HG03196 (cell line): ENCODE measurements at regions not wholly inside any gene's neighbourhood (a gene's known extent, or its start where the extent isn't known, plus 50 kb on each side); places are given as distances from the start of the nearest gene placed in this dataset.

Experiments
- ATAC-seq: cut with Tn5 transposase; IDR thresholded peaks from one replicate; pipeline ENCODE4 v1.9.1; 2021; ENCODE audit not compliant: unreplicated experiment

DNA sequence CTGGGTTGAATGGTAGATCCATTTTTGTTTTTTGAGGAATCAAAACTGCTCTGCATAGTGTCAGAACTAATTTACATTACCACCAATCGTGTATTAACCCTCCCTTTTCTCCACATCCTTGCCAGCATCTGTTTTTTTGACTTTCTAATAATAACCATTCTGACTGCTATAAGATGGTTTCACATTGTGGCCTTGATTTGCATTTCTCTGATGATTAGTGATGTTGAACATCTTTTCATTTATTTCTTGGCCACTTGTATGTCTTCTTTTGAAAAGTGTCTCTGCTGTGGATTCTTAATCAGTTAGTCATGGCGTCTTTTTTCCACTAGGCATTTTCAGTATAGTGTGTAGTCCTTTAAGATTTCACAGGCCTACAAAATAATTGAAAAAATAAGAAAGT lies 2144.3 kb upstream of the C9orf72 start:
- ATAC-seq = no peak

DNA sequence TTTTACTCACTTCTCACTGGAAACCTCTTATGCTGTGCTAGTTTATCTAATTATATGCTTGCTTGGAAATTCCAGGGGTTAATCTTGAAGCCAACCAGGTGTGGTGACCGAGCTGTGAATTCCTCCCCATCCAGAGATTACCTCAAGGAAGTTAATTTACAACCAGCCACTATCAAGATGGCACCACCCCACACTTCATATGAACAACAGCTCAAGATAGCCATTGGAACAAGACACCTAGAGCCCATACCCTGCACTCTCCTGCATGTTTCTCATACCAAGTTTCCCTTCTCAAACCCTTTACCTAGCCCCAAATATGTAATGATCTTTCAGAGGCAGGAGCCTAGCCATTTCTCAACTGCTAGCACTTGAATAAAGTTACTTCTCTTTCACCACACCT lies 2156.9 kb upstream of the C9orf72 start:
- no peak for ATAC-seq

DNA sequence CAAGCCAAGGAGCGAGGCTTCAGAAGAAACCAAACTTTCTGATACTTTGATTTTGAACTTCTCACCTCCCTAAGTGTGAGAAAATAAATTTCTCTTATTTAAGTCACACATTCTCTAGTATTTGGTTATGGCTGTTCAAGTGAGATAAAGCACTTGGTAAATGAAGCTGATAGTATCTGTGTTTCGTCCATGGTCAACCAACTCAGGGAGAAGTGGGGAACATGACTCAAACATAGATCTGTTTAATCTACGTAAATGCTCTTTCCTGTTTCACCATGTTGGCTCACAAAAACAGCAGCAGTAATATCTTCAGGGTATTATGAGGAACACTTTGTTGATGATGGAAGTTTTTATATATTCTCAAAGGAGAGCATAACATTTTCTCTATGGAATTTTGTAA lies 2167.2 kb upstream of the C9orf72 start:
- no peak for ATAC-seq

DNA sequence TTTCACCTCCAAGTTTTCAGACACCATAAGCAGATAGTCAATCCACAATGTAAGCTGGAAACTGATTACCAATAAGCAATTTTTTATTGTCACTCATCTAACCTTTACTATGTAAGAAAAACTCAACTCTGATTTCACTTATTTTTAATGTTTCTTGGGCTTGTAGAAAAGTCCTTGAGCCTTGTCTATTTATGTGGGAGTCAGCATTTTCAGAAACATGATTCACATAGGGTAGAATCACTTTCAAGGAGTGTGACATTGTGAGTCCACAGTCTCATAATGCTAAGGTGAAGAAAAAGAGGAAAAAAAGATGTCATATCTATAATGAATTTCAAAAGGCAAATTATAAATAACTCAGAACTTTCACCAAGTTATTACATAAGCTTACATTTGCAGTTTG lies 2167.9 kb upstream of the C9orf72 start:
- no peak for ATAC-seq

DNA sequence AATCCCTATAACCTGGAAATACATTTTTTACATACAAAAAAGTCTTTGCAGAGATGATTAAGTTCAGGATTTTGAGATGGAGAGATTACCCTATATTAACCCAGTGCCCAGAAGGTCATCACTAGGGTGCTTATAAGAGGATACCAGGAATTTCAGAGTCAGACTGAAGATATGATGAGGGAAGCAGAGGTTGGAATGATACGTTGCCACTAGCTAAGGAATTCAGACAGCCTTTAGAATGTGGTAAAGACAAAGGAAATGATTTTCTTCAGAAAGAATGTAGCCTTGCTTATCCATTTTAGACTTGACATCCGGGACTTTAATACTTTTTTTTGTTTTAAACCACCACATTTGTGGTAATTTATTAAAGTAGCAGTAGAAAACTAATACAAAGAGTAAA lies 2176.8 kb upstream of the C9orf72 start:
- ATAC-seq = no peak

DNA sequence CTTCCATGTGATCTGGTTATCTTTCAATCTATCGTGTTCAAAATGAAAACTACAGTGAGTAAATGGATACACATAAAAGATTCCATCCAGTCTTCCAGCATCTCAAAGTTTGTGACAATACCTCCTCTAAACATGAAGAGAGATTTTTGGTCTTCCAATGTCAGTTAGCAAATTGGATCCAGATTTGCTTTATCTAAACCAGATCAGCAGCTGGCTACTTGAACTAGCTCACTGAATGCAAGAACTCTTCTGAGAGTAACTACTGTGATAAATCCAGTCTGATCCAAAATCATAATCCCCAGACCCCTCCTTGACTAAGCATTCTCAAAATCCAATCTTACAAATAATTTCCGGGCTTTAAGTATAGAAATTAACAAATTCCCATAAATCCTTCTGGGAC lies 2177.9 kb upstream of the C9orf72 start:
- ATAC-seq = no peak

DNA sequence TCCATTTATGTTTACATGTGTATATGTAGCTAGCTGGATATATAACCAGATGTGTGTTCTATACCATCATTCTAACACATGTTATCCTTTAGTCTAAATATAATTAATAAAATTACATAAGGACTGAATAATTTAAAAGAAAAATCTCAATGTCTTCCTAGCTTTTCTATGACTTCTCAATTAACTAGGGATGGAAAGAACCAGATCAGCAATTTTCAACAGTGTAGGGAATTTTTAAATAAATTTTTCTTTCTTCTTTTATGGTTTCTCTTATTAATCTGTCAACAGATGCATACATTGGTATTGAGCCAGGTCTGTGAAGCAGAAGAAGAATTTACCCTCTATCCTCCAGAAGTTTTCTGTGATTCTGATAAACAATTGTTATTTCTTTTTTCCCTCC lies 2180.4 kb upstream of the C9orf72 start:
- ATAC-seq = no peak

DNA sequence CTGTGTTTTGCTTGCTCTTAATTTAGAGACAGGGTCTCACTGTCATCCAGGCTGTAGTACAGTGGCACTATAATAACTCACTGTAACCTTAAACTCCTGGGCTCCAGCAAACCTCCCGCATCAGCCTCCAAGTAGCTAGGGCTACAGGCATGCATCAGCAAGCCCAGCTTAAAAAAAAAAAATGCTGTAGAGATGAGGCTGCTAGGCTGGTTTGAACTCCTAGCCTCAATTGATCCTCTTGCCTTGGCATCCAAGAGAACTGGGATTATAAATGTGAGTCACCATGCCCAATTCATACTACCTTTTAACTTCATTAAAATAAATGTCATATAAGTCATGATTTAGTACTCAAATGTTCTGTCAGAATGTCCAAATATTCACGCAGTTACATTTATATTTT lies 2195.7 kb upstream of the C9orf72 start:
- ATAC-seq = no peak

DNA sequence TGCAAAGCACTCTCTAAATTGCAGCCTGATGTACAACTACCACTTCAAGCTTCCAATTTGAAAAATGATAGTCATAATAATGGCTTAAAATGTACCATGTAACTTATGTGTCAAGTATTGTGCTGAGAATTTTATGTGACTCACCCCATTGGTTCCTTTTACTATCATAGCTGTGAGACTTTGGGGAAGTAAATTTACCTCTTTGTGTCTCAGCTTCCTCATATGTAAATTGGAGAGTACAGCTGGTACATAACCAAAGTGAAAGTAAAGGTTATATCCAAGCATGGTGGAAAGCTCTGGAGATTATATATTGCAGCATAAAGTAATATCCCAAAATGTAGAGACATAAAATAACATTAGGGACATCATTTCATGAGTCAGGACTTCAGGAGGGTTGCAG lies 2200.4 kb upstream of the C9orf72 start:
- no peak for ATAC-seq

DNA sequence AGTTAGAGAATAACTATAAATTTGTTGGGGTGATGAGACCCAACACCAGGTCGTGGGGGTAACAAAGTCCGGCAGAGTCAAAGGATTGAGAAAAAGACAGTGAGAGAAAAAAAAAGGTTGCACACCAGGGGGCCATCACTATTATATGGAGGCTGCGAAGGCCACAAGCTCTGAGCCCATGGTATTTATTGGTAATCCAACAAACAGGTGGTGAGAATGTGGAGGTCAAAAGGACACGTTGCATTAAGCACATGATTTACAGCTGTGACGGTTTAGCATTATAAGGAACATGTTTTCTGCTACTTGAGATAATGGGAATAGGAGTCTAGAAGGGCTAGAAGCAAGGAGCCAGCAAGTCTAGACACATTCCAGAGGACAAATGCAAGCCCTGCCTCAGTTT lies 2202.2 kb upstream of the C9orf72 start:
- no peak for ATAC-seq

DNA sequence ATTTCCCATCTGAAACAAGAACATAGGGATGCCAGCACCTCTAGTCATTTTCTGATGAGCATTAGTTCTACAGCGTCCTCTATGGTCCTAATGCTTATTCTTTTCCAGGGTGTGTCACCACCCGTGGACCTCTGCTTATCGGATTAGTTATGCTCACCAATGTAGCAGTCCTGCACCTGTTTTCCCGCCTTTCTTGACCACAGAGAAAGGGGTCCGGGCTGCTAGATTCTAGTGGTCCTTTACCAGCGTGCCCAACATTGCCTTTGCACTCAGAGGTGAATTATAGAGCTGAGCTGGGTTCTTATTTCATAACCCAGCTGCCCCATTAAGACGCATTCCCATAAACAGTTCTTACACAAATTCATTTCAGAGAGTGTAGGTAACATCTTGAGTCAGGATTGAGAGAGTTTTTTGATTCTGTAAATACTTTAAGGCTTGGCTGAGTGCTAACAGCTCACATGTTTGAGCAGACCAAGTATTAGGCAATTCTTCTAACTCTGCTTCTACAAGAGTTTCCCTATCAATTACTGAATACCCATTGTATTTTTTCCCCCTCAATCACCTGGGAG lies 2205.1 kb upstream of the C9orf72 start:
- no peak for ATAC-seq

DNA sequence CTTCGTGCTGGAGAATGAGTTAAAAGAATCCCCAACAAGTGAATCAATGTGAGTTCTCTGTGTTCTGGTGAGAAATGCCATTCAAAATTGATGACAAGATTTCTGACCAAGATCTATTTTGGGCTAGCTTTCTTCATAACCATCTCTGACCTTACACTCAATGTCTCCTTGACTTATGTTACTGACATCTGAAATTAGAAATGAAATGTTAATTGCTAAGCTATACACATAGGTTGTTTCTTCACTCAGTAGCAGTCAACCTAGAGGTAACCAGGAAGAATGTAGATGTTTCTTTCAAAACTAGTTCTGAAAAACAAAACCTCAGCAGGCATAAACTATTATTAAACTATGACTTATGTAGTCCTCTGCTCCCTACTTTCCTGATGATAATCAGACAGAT lies 2220.7 kb upstream of the C9orf72 start:
- ATAC-seq = no peak

DNA sequence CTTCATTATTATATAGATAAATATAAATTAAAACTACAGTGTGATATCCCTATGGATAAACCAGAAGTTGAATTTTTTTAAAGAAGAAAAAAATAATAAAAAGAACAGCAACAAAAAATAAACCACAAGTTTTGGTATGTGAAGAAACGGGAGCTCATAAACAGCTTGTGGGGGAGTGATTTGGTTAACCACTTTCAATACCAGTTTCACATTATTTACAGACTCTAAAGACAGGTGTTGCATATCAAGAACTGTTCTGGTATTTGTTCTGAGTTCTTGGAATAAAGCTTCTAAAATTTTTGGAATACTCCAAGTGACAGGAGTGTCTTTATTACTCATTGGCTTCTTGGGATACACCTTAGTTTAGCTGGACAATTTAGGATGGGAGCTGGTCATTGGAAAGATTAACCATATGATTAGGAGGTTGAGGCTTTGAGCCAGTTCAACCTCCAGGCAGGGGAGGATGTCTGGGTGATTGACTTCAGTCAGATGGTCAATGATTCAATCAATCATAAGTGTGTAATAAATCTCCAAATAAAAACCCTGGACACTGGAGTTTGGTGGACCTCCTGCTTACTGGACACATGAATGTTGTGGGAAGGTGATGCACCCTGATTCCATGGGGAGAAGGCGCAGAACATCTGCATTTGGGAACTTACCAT lies 2223.1 kb upstream of the C9orf72 start:
- peak; percentile 85 for ATAC-seq

DNA sequence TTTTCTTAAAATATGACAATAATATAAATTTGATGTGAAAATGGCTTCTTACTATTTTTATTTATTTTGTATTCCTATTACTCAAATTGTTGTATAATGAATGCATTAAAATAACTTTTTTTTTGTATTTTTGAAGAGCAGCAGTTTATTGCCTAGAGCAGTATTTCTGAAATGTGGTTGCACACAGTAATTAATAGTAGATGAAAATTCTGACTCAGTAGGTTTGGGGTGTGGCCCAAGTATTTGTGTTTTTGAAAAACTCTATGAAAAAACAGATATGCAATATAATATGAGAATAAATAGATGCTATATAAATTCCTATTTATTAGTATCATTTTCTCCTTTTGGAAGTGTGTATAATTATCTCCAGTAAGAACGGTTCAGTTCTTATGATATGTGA lies 2225.3 kb upstream of the C9orf72 start:
- ATAC-seq = no peak

DNA sequence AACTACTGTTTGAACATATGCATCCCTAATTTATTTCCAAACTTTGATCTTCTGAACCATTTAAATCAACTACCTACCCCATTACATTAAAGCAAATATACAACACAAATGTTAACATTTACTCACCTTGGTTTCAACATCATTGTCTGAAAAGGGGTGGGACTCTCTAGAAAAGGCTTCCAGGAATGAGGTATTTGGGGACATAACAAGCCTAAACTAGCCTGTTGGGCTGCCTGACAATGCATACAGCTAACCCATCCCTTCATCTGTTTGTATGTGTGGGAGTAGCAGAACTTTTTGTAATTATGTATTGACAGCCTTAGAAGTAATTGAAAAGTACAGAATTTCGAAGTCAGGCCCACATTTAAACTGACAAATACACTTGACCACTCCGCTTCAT lies 2225.9 kb upstream of the C9orf72 start:
- ATAC-seq = no peak

DNA sequence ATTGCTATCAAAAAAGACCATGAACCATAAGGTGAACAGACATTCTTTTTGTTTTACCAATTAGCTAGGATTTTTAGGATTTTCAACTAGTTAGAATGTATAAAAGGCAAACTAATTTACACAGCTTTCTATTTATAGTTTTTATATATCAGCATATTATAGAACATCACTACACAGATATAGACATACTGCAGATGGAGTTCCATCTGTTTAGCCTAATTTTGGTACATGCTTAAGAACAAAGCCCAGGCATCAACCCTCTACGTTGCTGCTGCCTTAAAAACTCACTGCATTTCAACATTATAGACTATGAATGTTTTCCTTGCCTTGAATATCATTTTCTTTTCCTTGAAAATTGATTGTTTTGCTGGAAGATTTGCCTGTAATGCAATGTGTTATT lies 2227.5 kb upstream of the C9orf72 start:
- ATAC-seq = no peak

DNA sequence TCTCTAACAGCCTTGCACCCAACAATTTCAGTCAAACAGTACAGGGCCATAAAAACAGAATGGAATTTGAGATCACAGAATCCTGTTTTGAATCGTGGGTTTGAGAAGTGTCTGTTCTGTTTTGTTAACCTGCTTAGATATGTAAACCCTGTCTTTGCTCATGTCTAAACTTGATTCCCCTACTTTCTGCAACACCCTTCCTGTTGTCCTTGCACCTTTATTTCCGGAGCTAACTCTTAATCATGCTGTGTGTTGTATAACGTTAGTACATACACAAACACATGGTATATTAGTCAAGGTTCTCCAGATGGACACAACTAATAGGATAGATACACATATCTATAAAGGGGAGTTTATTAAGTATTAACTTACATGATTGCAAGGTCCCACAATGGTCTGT lies 2229.2 kb upstream of the C9orf72 start:
- no peak for ATAC-seq

DNA sequence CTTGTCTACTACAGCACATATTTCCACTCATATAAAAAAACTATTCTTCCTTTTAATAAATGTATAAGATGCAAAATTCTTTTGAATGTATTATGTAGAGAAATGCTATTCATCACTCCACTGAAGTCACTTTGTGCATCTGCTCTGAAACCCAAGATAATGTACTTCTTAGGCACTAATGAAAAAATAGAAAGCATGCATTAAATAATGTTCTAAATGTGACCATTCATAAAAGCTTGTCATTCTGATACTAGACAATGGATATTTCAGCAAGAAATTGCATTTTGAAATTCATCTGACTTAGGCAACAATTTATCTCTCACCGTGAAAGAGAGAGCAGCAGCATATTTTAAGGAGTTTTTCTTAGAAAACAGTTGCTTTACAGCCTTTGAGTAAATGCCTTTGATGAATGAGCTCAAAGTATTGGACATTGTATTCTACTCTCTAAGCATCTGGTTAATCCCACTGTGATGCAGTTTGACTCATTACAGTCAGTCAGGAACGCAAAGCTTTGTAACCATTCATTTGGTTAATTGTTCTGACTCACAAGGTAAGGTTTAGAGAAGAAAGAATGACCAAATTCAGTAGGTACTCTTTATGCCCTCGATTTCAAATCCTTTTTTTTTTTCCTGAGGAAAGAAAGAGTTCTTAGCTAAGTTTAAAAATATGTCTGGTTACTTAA lies 2233.8 kb upstream of the C9orf72 start:
- no peak for ATAC-seq

DNA sequence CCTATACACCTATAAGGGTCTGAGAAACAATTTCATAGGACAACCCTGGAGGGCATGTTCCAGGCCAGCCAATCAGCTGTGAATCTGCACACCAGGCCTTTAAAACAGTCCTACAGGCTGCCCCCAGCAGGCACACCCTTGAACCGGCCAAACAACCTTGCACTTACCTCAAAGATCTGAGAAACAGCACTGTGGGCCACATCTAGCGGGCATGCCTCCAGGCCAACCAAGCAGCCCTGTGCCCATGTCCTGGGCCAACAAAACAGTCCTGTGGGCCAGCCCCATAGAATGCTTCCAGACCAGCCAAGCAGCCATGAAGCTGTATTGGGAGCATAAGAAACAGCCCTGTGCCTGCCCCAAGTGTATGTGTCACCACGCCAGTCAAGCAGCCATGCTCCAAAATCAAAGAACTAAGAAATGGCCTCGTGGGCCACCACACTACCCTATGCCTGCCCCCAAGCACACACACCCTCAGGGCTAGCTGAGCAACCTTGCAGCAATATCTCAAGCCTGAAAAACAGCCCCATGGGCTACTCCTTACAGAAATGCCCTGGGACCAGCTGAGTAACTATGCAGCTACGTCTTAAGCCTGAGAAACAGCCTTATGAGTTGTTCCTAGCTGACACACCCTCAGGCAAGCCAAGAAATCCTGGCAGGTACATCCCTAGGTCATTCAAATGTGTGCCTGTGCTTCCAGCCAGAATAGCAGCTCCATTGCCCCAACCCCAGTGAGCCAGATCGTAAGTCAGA lies 2243.8 kb upstream of the C9orf72 start:
- ATAC-seq = no peak

DNA sequence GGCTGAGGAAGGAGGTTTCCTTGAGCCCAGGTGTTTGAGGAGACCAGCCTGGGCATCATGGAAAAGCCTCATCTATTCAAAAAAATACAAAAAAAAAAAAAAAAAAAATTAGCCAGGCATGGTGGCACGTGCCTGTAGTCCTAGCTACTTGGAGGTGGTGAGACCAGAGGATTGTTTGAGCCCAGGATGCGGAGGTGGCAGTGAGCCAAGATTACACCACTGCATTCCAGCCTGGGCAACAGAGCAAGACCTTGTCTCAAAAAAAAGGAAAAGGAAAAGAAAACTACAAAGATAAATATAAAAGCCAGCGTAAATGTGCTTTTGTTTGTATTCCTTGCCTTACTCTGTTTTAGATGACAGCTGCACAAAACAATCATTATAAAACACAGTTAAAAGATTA lies 2249.2 kb upstream of the C9orf72 start:
- ATAC-seq = no peak

DNA sequence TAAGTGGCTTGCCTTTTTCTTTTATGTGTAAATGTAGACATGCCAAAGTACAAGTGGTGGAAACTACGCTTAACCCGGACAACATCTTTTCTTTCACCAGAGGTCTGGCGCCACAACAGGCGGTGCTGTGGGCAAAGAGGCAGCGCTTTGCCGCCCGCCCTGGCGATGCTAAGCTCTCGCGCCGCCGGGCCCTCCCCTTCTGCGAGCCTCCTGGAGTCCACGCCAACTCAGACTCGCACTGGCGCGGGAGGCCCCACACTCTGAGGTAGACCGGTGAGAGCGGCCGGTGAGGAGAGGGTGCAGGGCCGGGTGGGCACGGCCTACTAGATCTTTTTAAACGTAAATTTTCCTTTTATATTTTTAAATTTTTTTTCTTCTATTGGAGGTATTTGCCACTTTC lies 2253.1 kb upstream of the C9orf72 start:
- ATAC-seq = no peak

DNA sequence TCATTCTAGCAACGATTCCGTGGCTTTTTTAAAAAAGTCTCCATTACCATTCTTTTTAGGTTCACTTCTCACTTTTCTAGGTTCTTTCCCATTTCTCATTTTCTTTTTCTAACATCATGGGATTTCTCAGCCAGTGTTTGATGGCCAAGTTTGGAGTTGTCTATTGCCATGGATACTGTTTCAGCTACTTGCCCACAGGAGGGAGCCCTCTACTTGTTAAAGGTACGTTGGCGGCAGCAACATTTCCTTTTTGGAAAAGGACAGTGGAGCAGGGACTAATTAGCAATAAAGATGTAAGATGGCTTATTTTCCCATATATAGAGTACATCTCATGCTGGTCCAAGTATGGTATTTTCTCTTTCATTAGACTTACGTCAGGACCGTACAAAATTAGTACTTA lies 2257.5 kb upstream of the C9orf72 start:
- no peak for ATAC-seq
